ENCODE measurements at regions not wholly inside any gene's neighbourhood (a gene's known extent, or its start where the extent isn't known, plus 50 kb on each side); places are given as distances from the start of the nearest gene placed in this dataset.
"Not testable (repeated sequence)": the region's sequence is repeated elsewhere in the genome, so short reads cannot be mapped to it uniquely, and the experiment has no call there.

- TF ChIP-seq, protein P1, sequence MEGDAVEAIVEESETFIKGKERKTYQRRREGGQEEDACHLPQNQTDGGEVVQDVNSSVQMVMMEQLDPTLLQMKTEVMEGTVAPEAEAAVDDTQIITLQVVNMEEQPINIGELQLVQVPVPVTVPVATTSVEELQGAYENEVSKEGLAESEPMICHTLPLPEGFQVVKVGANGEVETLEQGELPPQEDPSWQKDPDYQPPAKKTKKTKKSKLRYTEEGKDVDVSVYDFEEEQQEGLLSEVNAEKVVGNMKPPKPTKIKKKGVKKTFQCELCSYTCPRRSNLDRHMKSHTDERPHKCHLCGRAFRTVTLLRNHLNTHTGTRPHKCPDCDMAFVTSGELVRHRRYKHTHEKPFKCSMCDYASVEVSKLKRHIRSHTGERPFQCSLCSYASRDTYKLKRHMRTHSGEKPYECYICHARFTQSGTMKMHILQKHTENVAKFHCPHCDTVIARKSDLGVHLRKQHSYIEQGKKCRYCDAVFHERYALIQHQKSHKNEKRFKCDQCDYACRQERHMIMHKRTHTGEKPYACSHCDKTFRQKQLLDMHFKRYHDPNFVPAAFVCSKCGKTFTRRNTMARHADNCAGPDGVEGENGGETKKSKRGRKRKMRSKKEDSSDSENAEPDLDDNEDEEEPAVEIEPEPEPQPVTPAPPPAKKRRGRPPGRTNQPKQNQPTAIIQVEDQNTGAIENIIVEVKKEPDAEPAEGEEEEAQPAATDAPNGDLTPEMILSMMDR (conservative IDR thresholded peaks at IDR 0.05 in 1 of 2, IDR thresholded peaks at IDR 0.05 in 1 of 2; ENCODE audit: low read depth in 1 of 2, low read length in 2 of 2), result not testable (repeated sequence)
- not testable (repeated sequence) for TF ChIP-seq EZH2 (IDR thresholded peaks at IDR 0.05; ENCODE audit: low read length, missing control alignments)
Measured at GRCh38 chr18:14946741-14947470, 198.9 kb downstream of the ANKRD30B start.

All from fibroblast of lung (primary cell).